Breast epithelium (tissue), 4 donors: ENCODE measurements at regions not wholly inside any gene's neighbourhood (a gene's known extent, or its start where the extent isn't known, plus 50 kb on each side); places are given as distances from the start of the nearest gene placed in this dataset.

Experiments used
- DNase-seq, 2 donors: peaks; one replicate each; pipeline ENCODE4 v3.0.0-alpha.2; 2019; ENCODE audit warnings: low spot score in 2 of 2
- H3K27ac ChIP-seq, 2 donors: fragments of 200-600 bp; sonication (generic) in 1 of 2; one replicate each; pipeline ENCODE4 v1.5.1; 2016 to 2019; ENCODE audit warnings: mild to moderate bottlenecking in 1 of 2
- H3K27me3 ChIP-seq, 2 donors: fragments of 200-600 bp; sonication (generic) in 1 of 2; one replicate each; pipeline versions ENCODE4 v1.5.1 to v1.6.0; 2017 to 2019; ENCODE audit warnings: control low read depth in 1 of 2, mild to moderate bottlenecking in 1 of 2
- H3K36me3 ChIP-seq: fragments of 200-600 bp; one replicate; pipeline ENCODE4 v1.5.1; 2019
- H3K4me1 ChIP-seq, 2 donors: fragments of 200-600 bp; sonication (generic); one replicate each; pipeline ENCODE4 v1.5.1; 2016 to 2019; ENCODE audit warnings: control low read depth in 1 of 2
- H3K4me3 ChIP-seq, 3 donors: fragments of 200-600 bp; sonication (generic); 1 replicate in 2 of 3; 2 replicates in 1 of 3; pipeline ENCODE4 v1.5.1; 2016 to 2019; ENCODE audit warnings: mild to moderate bottlenecking in 3 of 3, moderate library complexity in 2 of 3
- H3K9me3 ChIP-seq, 2 donors: fragments of 200-600 bp; sonication (generic) in 1 of 2; one replicate each; pipeline ENCODE4 v1.5.1; 2016 to 2019; ENCODE audit warnings: control low read depth in 1 of 2
- POLR2A ChIP-seq: fragments of 450-650 bp; IDR thresholded peaks from one replicate; pipeline ENCODE4 v1.6.1; 2016; ENCODE audit warnings: antibody characterized with exemption, mild to moderate bottlenecking, moderate library complexity
- POLR2AphosphoS5 ChIP-seq, 3 donors: sonication (generic); formaldehyde crosslinking; IDR thresholded peaks; one replicate each; pipeline ENCODE4 v1.6.1; 2017; ENCODE audit warnings: antibody characterized with exemption in 3 of 3
- intact Hi-C: fragments of 100-400 bp; cut with DNase I; formaldehyde crosslinking; loops from one replicate; pipeline ENCODE4 v1.15.1; 2023; ENCODE audit warnings: low total_unique reads
- TF ChIP-seq, protein P1 (sequence below), 3 donors: fragments of 450-650 bp; IDR thresholded peaks; one replicate each; pipeline ENCODE4 v1.5.1; 2016 to 2017; ENCODE audit warnings: antibody characterized with exemption in 3 of 3, mild to moderate bottlenecking in 3 of 3, moderate library complexity in 3 of 3

DNA sequence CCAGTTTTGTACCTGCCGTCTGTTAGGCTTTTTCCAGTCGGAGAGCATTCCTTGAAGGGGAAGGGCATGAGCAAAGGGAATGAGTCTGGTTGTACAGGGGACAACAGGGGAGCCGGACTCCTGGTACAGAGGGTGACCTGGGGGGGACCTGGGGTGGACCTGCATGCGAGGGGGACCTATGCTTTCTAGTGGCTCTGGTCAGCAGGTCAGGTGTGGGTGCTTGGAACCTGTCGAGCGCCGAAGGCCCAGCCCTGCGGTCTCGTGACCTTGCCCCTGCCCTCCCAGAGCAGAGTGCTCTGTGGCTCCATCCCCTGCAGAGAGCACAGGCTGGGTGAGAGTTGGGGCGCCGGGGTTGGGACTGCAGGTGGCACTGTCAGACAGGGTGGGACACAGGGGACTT is 96.7 kb upstream of the ASAP2 start:
- DNase-seq = no peak
- no peaks in the 10 kb centered on the region for H3K36me3 ChIP-seq
- no peaks in the 10 kb centered on the region for H3K4me1 ChIP-seq
- H3K9me3 ChIP-seq = no peaks in the 10 kb centered on the region
- TF ChIP-seq, protein P1, sequence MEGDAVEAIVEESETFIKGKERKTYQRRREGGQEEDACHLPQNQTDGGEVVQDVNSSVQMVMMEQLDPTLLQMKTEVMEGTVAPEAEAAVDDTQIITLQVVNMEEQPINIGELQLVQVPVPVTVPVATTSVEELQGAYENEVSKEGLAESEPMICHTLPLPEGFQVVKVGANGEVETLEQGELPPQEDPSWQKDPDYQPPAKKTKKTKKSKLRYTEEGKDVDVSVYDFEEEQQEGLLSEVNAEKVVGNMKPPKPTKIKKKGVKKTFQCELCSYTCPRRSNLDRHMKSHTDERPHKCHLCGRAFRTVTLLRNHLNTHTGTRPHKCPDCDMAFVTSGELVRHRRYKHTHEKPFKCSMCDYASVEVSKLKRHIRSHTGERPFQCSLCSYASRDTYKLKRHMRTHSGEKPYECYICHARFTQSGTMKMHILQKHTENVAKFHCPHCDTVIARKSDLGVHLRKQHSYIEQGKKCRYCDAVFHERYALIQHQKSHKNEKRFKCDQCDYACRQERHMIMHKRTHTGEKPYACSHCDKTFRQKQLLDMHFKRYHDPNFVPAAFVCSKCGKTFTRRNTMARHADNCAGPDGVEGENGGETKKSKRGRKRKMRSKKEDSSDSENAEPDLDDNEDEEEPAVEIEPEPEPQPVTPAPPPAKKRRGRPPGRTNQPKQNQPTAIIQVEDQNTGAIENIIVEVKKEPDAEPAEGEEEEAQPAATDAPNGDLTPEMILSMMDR (IDR thresholded peaks at IDR 0.05) = no peak
- no peak for TF ChIP-seq POLR2AphosphoS5 (IDR thresholded peaks at IDR 0.05)
- TF ChIP-seq POLR2A = no peak
- no peak overlapping the region for H3K27ac ChIP-seq
- intact Hi-C loops = no loop called here
- no peaks in the 10 kb centered on the region for H3K27me3 ChIP-seq
- H3K4me3 ChIP-seq = no peak overlapping the region

DNA sequence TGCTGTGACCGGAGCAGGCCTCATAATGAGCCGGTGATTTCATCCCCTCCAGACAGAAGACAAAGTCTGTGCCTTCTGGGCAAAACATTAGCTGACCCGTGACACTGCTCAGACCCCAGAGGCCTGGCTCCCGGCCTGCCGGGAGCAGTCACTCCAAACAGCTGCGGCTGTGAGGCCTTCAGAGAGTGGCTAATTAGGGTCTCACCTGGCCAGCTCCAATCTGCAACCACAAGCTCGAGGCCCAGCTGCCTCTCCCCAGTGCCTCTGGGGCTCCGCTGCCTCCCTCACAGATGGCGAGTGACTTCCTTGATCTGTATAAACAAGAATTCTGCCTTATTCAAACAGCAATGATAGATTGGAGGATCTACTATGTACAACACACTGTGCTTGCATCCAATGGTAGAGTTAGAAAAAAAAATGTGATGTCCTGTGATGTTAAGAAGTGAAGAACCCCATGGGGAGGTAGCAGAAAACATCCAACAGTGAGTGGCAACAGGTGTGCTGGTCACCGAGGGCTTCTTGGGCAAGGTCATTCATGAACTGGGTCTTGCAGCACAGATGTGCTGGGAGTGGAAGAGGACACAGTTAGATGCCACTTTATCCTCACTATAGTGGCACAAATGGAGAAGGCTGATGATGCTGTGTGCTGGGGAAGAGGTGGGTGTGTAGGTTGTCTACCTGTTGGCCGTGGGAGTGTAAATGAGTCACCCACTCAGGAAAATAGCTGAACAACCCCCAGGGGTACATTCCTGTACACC is 98.2 kb upstream of the ASAP2 start:
- no peaks in the 10 kb centered on the region for H3K4me1 ChIP-seq
- no peaks in the 10 kb centered on the region for H3K27me3 ChIP-seq
- no peak for DNase-seq
- intact Hi-C loops = no loop called here
- TF ChIP-seq POLR2A (no peak), POLR2AphosphoS5 (IDR thresholded peaks at IDR 0.05) (no peak)
- TF ChIP-seq, protein P1 (IDR thresholded peaks at IDR 0.05) = no peak
- H3K9me3 ChIP-seq = no peaks in the 10 kb centered on the region
- H3K36me3 ChIP-seq = no peaks in the 10 kb centered on the region
- H3K27ac ChIP-seq = no peak overlapping the region
- no peak overlapping the region for H3K4me3 ChIP-seq

DNA sequence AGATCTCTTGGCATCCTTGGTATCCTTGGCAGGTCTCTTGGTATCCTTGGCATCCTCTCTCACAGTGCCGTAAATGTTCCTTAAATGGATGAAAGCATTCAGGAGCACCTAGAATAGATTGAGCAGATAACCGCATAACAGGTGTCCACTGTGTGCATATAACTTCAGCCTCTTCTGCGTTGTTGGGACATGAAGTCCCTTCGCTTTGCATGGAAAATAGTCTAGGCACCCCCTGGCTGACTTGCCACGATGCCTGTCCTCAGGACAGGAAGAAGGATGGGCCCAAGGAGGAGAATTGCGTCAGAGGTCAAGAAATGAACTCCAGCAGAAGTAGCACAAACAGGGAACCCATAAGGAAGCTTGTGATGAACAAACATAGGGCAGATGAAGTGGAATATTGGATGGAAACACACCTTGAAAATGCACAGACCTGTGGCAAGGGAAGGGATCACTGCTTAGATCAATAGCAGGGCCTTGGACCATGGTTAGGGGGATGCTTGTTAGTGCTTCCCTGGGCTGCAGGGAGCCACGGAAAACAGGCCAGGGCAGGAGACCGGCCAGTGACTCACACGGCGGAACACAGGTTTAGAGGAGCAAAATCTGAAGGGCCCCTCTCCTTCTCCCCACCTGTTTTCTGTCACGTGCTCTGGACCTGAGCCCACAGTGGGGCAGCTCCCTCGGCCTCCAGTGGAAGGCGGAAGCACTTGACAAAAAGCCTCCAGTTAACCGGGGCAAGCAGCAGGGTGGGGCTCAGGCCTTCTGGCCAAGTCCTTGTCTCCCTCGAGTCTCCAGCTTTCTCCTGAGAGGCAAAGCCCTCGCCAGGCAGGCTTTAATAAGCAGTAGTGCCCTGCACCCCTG is 99.2 kb upstream of the ASAP2 start:
- H3K9me3 ChIP-seq = no peaks in the 10 kb centered on the region
- no peaks in the 10 kb centered on the region for H3K36me3 ChIP-seq
- DNase-seq = no peak
- TF ChIP-seq POLR2A (no peak), POLR2AphosphoS5 (IDR thresholded peaks at IDR 0.05) (no peak)
- TF ChIP-seq, protein P1 (IDR thresholded peaks at IDR 0.05) = no peak
- no peaks in the 10 kb centered on the region for H3K27me3 ChIP-seq
- H3K27ac ChIP-seq = no peak overlapping the region
- H3K4me1 ChIP-seq = no peaks in the 10 kb centered on the region
- intact Hi-C loops = no loop called here
- H3K4me3 ChIP-seq = no peak overlapping the region

DNA sequence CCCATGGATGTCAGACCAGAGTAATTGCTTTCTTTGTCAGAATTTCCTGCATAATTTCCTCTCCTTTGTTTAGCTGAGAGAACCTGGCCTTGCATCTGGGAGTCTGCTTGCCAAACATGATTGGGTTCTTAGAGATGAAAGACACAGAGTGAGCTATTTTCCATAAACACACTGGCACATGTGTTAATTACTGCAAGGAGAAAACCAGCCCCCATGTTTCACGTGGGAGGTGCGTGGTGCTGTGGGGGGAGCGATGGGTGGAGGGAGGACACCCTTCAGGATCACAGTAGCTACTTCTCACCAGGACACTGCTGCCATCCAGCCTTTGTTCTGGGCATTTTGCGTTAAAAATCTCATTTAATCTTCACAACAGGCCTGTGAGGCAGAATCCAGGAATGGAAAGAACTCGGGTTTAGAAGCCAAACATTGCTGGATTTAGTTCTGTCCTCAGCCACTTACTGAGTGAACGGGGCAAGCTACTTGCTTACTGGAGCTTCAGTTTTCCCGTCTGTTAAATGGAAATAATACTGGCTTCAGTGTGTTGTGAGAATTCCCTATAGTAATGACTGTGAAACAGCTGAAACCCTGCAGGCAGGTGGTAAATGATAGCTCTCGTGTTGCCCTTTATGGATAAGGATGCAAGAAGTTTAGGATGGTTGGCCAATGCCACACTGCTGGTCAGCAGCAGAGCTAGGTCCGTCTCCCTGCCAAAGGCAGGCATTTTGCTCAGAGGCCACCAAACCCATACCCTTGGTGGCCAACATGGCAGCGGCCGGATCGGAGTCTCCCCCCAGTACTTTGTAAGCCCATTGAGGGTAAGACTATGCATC is 100.1 kb upstream of the ASAP2 start:
- Histone ChIP-seq H3K27me3 (no peaks in the 10 kb centered on the region), H3K27ac (no peak overlapping the region), H3K9me3 (no peaks in the 10 kb centered on the region), H3K4me3 (no peak overlapping the region), H3K4me1 (no peaks in the 10 kb centered on the region), H3K36me3 (no peaks in the 10 kb centered on the region)
- TF ChIP-seq, protein P1 (IDR thresholded peaks at IDR 0.05) = no peak
- TF ChIP-seq POLR2A = no peak
- no peak for TF ChIP-seq POLR2AphosphoS5 (IDR thresholded peaks at IDR 0.05)
- intact Hi-C loops = no loop called here
- DNase-seq = no peak
